ENCODE measurements at regions not wholly inside any gene's neighbourhood (a gene's known extent, or its start where the extent isn't known, plus 50 kb on each side); places are given as distances from the start of the nearest gene placed in this dataset.

GRCh38 chr18:72673242-72673641 is 129.1 kb upstream of the CBLN2 start:
- Histone ChIP-seq H3K79me2 (ENCODE audit: control insufficient read depth, insufficient read depth, low read length) (no peaks in the 10 kb centered on the region), H3K27ac (ENCODE audit: low read length in 2 of 2) (no peak overlapping the region), H4K20me1 (ENCODE audit: control insufficient read depth, insufficient read depth, low read length, poor library complexity, severe bottlenecking) (no peaks in the 10 kb centered on the region), H3K4me2 (replicated peaks; ENCODE audit: low read depth, low read length, poor library complexity, severe bottlenecking) (no peak overlapping the region), H3K4me1 (ENCODE audit: control insufficient read depth in 2 of 2, insufficient read depth in 2 of 2, low read length in 2 of 2) (no peaks in the 10 kb centered on the region), H3K36me3 (replicated peaks in 1 of 2; ENCODE audit: control extremely low read depth in 1 of 2, control insufficient read depth in 1 of 2, extremely low read depth in 1 of 2, insufficient read depth in 2 of 2, low read length in 1 of 2) (no peaks in the 10 kb centered on the region), H3K9me3 (ENCODE audit: control extremely low read depth in 1 of 3, control insufficient read depth in 2 of 3, insufficient read depth in 1 of 3, low read length in 2 of 3) (no peaks in the 10 kb centered on the region), H2AFZ (ENCODE audit: insufficient read depth, low read depth, low read length, poor library complexity, severe bottlenecking) (no peak overlapping the region), H3K27me3 (replicated peaks in 1 of 4; ENCODE audit: control extremely low read depth in 1 of 4, control insufficient read depth in 3 of 4, insufficient read depth in 4 of 4, low read length in 3 of 4) (peaks cover 0 to 4% (median 0%) of the 10 kb centered on the region in 4 experiments), H3K4me3 (ENCODE audit: control extremely low read depth in 1 of 5, extremely low read depth in 1 of 5, insufficient read depth in 1 of 5, low read depth in 2 of 5, low read length in 4 of 5) (no peak overlapping the region), H3K9ac (ENCODE audit: low read length) (no peak overlapping the region)
- no peaks in the 10 kb centered on the region for H3K9me3 Mint-ChIP-seq (ENCODE audit: insufficient read depth)
- TF ChIP-seq EZH2 (IDR thresholded peaks at IDR 0.05; ENCODE audit: borderline replicate concordance, insufficient read depth, low read depth, low read length, poor library complexity, severe bottlenecking) (no peak), CTCF (IDR thresholded peaks at IDR 0.05) (no peak)
- H3K27me3 Mint-ChIP-seq = peaks cover 8% of the 10 kb centered on the region
- H3K4me1 Mint-ChIP-seq = no peaks in the 10 kb centered on the region
- ATAC-seq (ENCODE audit: low read depth) (no peak), DNase-seq (no peak)
- WGBS (ENCODE audit: insufficient coverage) = 5% methylated on average over 2 of the region's 5 CpGs
- no peak overlapping the region for H3K27ac Mint-ChIP-seq
- ChIA-PET CTCF (interaction anchor here (0.8 kb wide), 1 partner anchor 20 kb away, joined by 4 read pairs; no protein-coding TSS in a partner anchor), POLR2A (no interaction called here)
- no peak overlapping the region for H3K4me3 Mint-ChIP-seq
- intact Hi-C loops (cut with micrococcal nuclease) = loop anchor here (5.0 kb wide), 1 partner anchor 1891 kb away; no protein-coding TSS in a partner anchor

GRCh38 chr18:72672364-72673184 is 128.4 kb upstream of the CBLN2 start:
- H3K9me3 Mint-ChIP-seq (ENCODE audit: insufficient read depth) = no peaks in the 10 kb centered on the region
- H3K27me3 Mint-ChIP-seq = peaks cover 8% of the 10 kb centered on the region
- intact Hi-C loops (cut with micrococcal nuclease) = loop anchor here (5.0 kb wide), 1 partner anchor 1890 kb away; no protein-coding TSS in a partner anchor
- Histone ChIP-seq H3K36me3 (replicated peaks in 1 of 2; ENCODE audit: control extremely low read depth in 1 of 2, control insufficient read depth in 1 of 2, extremely low read depth in 1 of 2, insufficient read depth in 2 of 2, low read length in 1 of 2) (no peaks in the 10 kb centered on the region), H3K27me3 (replicated peaks in 1 of 4; ENCODE audit: control extremely low read depth in 1 of 4, control insufficient read depth in 3 of 4, insufficient read depth in 4 of 4, low read length in 3 of 4) (peaks cover 0 to 3% (median 0%) of the 10 kb centered on the region in 4 experiments), H3K4me1 (ENCODE audit: control insufficient read depth in 2 of 2, insufficient read depth in 2 of 2, low read length in 2 of 2) (no peaks in the 10 kb centered on the region), H3K27ac (ENCODE audit: low read length in 2 of 2) (no peak overlapping the region), H2AFZ (ENCODE audit: insufficient read depth, low read depth, low read length, poor library complexity, severe bottlenecking) (no peak overlapping the region), H3K4me3 (ENCODE audit: control extremely low read depth in 1 of 5, extremely low read depth in 1 of 5, insufficient read depth in 1 of 5, low read depth in 2 of 5, low read length in 4 of 5) (no peak overlapping the region), H3K4me2 (replicated peaks; ENCODE audit: low read depth, low read length, poor library complexity, severe bottlenecking) (no peak overlapping the region), H3K9me3 (ENCODE audit: control extremely low read depth in 1 of 3, control insufficient read depth in 2 of 3, insufficient read depth in 1 of 3, low read length in 2 of 3) (no peaks in the 10 kb centered on the region), H3K9ac (ENCODE audit: low read length) (no peak overlapping the region), H3K79me2 (ENCODE audit: control insufficient read depth, insufficient read depth, low read length) (no peaks in the 10 kb centered on the region), H4K20me1 (ENCODE audit: control insufficient read depth, insufficient read depth, low read length, poor library complexity, severe bottlenecking) (no peaks in the 10 kb centered on the region)
- ATAC-seq (ENCODE audit: low read depth) = no peak
- H3K27ac Mint-ChIP-seq = no peak overlapping the region
- CTCF ChIA-PET = interaction anchor here (0.8 to 1.3 kb wide), 2 partner anchors 14 to 19 kb away, joined by 3 to 4 read pairs; no protein-coding TSS in a partner anchor
- WGBS (ENCODE audit: insufficient coverage) = 81% methylated on average over 6 of the region's 11 CpGs
- no peaks in the 10 kb centered on the region for H3K4me1 Mint-ChIP-seq
- DNase-seq = peak; percentile 25
- POLR2A ChIA-PET = no interaction called here
- TF ChIP-seq CTCF (IDR thresholded peaks at IDR 0.05) (peak; percentile 81), EZH2 (IDR thresholded peaks at IDR 0.05; ENCODE audit: borderline replicate concordance, insufficient read depth, low read depth, low read length, poor library complexity, severe bottlenecking) (no peak)
- H3K4me3 Mint-ChIP-seq = no peak overlapping the region
